GM12878 (cell line): ENCODE measurements at regions not wholly inside any gene's neighbourhood (a gene's known extent, or its start where the extent isn't known, plus 50 kb on each side); places are given as distances from the start of the nearest gene placed in this dataset.

ENCODE experiments used
- ATAC-seq: fragments of 200-7000 bp; cut with Tn5 transposase; 3 replicates; pipeline ENCODE4 v1.9.1; 2020; ENCODE audit warnings: mild to moderate bottlenecking, moderate library complexity
- BruUV-seq: library from RNA; stranded (reverse); fragments of 400-500 nt; replicated peaks from 2 replicates; lab custom pipeline; 2021; lab: Mats Ljungman, UMichigan
- CTCF ChIA-PET: fragments of 300-600 bp; sonication (Branson Sonifier 250); formaldehyde crosslinking; extraction: SDS; loops from one replicate; lab custom pipeline; 2021; ENCODE audit warnings: inconsistent platforms; lab: Yijun Ruan, JAX
- POLR2A ChIA-PET: fragments of 350-600 bp; formaldehyde crosslinking; extraction: SDS; loops from one replicate; lab custom pipeline; 2021; ENCODE audit warnings: inconsistent platforms; lab: Charles Lee
- RAD21 ChIA-PET: fragments of 300-600 bp; sonication (Branson Sonifier 250); formaldehyde crosslinking; loops from one replicate; lab custom pipeline; 2023; ENCODE audit warnings: antibody characterized with exemption; ENCODE audit not compliant: unreplicated experiment; lab: Charles Lee
- SMC1A ChIA-PET: fragments of 300-600 bp; sonication (Branson Sonifier 250); formaldehyde crosslinking; loops from one replicate; lab custom pipeline; 2023; ENCODE audit not compliant: unreplicated experiment, uncharacterized antibody; lab: Charles Lee
- DNase-seq: peaks from one replicate; pipeline ENCODE4 v3.0.0-alpha.2; 2011; ENCODE audit warnings: low read depth, low spot score
- FAIRE-seq: peaks from 3 replicates; lab custom pipeline; 2011; peaks lifted over from hg19 to GRCh38; lab: Jason Lieb, UNC
- H2AFZ ChIP-seq: 2 replicates; pipeline ENCODE4 v1.6.0; 2011; ENCODE audit warnings: low read depth, low read length, control low read depth; ENCODE audit not compliant: control insufficient read depth
- H3K27ac ChIP-seq: 2 replicates; pipeline ENCODE4 v1.5.1; 2011; ENCODE audit warnings: control low read depth; ENCODE audit not compliant: control insufficient read depth, insufficient read depth
- H3K27me3 ChIP-seq, 2 experiments: replicated peaks in 1 of 2; 2 replicates each; pipeline versions ENCODE4 v1.6.0 to v1.6.1; 2011; ENCODE audit warnings: low read length in 1 of 2; ENCODE audit not compliant: control insufficient read depth in 2 of 2, insufficient read depth in 2 of 2
- H3K36me3 ChIP-seq, 2 experiments: 2 replicates each; pipeline ENCODE4 v1.5.1; 2011; ENCODE audit warnings: low read length in 1 of 2; ENCODE audit not compliant: control insufficient read depth in 2 of 2, insufficient read depth in 2 of 2
- H3K4me1 ChIP-seq: 2 replicates; pipeline ENCODE4 v1.6.1; 2011; ENCODE audit warnings: mild to moderate bottlenecking, low read length, moderate library complexity, mixed read lengths; ENCODE audit not compliant: control insufficient read depth, insufficient read depth
- H3K4me2 ChIP-seq: 2 replicates; pipeline ENCODE4 v1.6.0; 2011; ENCODE audit warnings: control low read depth; ENCODE audit not compliant: control insufficient read depth, insufficient read depth
- H3K4me3 ChIP-seq: fragments of 200-600 bp; sonication (generic); 2 replicates; pipeline ENCODE4 v1.5.1; 2016
- H3K79me2 ChIP-seq: 2 replicates; pipeline ENCODE4 v1.6.0; 2011; ENCODE audit warnings: low read length; ENCODE audit not compliant: control insufficient read depth, insufficient read depth
- H3K9ac ChIP-seq: 2 replicates; pipeline ENCODE4 v1.8.0; 2011; ENCODE audit warnings: low read length, control low read depth, mixed read lengths; ENCODE audit not compliant: control insufficient read depth, insufficient read depth
- H3K9me3 ChIP-seq: replicated peaks from 3 replicates; pipeline ENCODE4 v1.5.1; 2011; ENCODE audit warnings: mild to moderate bottlenecking, low read length; ENCODE audit not compliant: control insufficient read depth, insufficient read depth
- H4K20me1 ChIP-seq: 2 replicates; pipeline ENCODE4 v1.6.0; 2011; ENCODE audit not compliant: control insufficient read depth, insufficient read depth
- BCL11A ChIP-seq: IDR thresholded peaks from 2 replicates; pipeline ENCODE4 v1.6.1; 2011; ENCODE audit warnings: low read depth, low read length
- CREB1 ChIP-seq: IDR thresholded peaks from 2 replicates; pipeline ENCODE4 v1.6.1; 2012; ENCODE audit warnings: low read depth, mild to moderate bottlenecking, inconsistent platforms
- CTCF ChIP-seq, 3 experiments: IDR thresholded peaks in 2 of 3; conservative IDR thresholded peaks in 1 of 3; 2 replicates each; pipeline ENCODE4 v1.5.1; 2011; ENCODE audit warnings: low read depth in 3 of 3, low read length in 3 of 3, mild to moderate bottlenecking in 3 of 3, control low read depth in 2 of 3, moderate library complexity in 2 of 3, inconsistent platforms in 1 of 3, mixed read lengths in 1 of 3; ENCODE audit not compliant: control insufficient read depth in 2 of 3, insufficient read depth in 1 of 3; ENCODE audit errors: extremely low read depth in 1 of 3
- EGR1 ChIP-seq, 2 experiments: IDR thresholded peaks; 1 replicate in 1 of 2; 2 replicates in 1 of 2; pipeline ENCODE4 v1.6.1; 2011 to 2012; ENCODE audit warnings: low read depth in 2 of 2, low read length in 2 of 2, borderline replicate concordance in 1 of 2, mild to moderate bottlenecking in 1 of 2, moderate library complexity in 1 of 2
- ETV6 ChIP-seq, 2 experiments: fragments of 450-650 bp in 1 of 2; IDR thresholded peaks in 1 of 2; conservative IDR thresholded peaks in 1 of 2; 2 replicates each; pipeline ENCODE4 v1.6.1; 2014; ENCODE audit warnings: antibody characterized with exemption in 1 of 2, borderline replicate concordance in 1 of 2, low read depth in 1 of 2, mild to moderate bottlenecking in 1 of 2, moderate library complexity in 1 of 2
- FOXM1 ChIP-seq: IDR thresholded peaks from 2 replicates; pipeline ENCODE4 v1.6.1; 2012; ENCODE audit warnings: low read depth, mild to moderate bottlenecking, inconsistent platforms, low read length, moderate library complexity
- GABPA ChIP-seq: IDR thresholded peaks from 2 replicates; pipeline ENCODE4 v1.6.1; 2014; ENCODE audit warnings: antibody characterized with exemption, low read depth, mild to moderate bottlenecking, inconsistent platforms
- HSF1 ChIP-seq: fragments of 150-350 bp; IDR thresholded peaks from 2 replicates; pipeline ENCODE4 v1.6.1; 2014; ENCODE audit warnings: mild to moderate bottlenecking, low read depth, low read length
- MEF2A ChIP-seq: IDR thresholded peaks from 2 replicates; pipeline ENCODE4 v1.6.1; 2011; ENCODE audit warnings: low read depth, mild to moderate bottlenecking, low read length, moderate library complexity; ENCODE audit not compliant: insufficient read depth
- NR2C1 ChIP-seq: fragments of 450-650 bp; IDR thresholded peaks from 2 replicates; pipeline ENCODE4 v1.6.1; 2017; ENCODE audit warnings: antibody characterized with exemption, mild to moderate bottlenecking, moderate library complexity
- PRDM15 ChIP-seq: fragments of 450-650 bp; formaldehyde crosslinking; IDR thresholded peaks from 2 replicates; pipeline ENCODE4 v1.4.0; 2020; ENCODE audit warnings: mild to moderate bottlenecking, moderate library complexity
- RBBP5 ChIP-seq: fragments of 200-600 bp; sonication (generic); conservative IDR thresholded peaks from 2 replicates; pipeline ENCODE4 v1.6.1; 2016
- RELB ChIP-seq: fragments of 450-650 bp; IDR thresholded peaks from 2 replicates; pipeline ENCODE4 v1.6.1; 2017; ENCODE audit warnings: low read depth, mild to moderate bottlenecking, moderate library complexity
- SRF ChIP-seq, 2 experiments: IDR thresholded peaks; 2 replicates each; pipeline ENCODE4 v1.6.1; 2011; ENCODE audit warnings: low read depth in 2 of 2, low read length in 2 of 2, mild to moderate bottlenecking in 1 of 2, moderate library complexity in 1 of 2
- WGBS: methylation state at CpG from one replicate; pipeline ENCODE4 v1.1.6; 2016; ENCODE audit warnings: low lambda C conversion rate; ENCODE audit not compliant: insufficient replicate concordance, insufficient coverage; ENCODE audit errors: missing lambda C conversion rate; 5-methylcytosine and 5-hydroxymethylcytosine counted together
- in situ Hi-C: fragments of 300-500 bp; cut with MboI; formaldehyde crosslinking; loops from 9 replicates; pipeline ENCODE4 v1.14.3; 2018; ENCODE audit warnings: mixed read lengths
- intact Hi-C: fragments of 100-400 bp; cut with micrococcal nuclease; formaldehyde crosslinking; loops from one replicate; pipeline ENCODE4 v1.14.2; 2022; ENCODE audit not compliant: unreplicated experiment

GRCh38 chr18:77366067-77366719, 116.5 kb downstream of the GALR1 start:
- no TSS peak for BruUV-seq
- CTCF ChIA-PET: interaction anchor here (1.0 kb wide), 1 partner anchor 564 kb away, joined by 3 read pairs; no protein-coding TSS in a partner anchor
- no peak for DNase-seq
- Histone ChIP-seq H3K79me2 (no peaks in the 10 kb centered on the region), H4K20me1 (no peaks in the 10 kb centered on the region), H3K4me1 (no peaks in the 10 kb centered on the region), H3K9ac (no peak overlapping the region), H3K9me3 (peaks cover 4% of the 10 kb centered on the region; the same call in 2 of the 3 replicates), H2AFZ (no peak overlapping the region), H3K4me3 (no peak overlapping the region), H3K27ac (no peak overlapping the region), H3K4me2 (no peak overlapping the region), H3K27me3 (no peaks in the 10 kb centered on the region; a peak in 1 of 4 replicates), H3K36me3 (no peaks in the 10 kb centered on the region)
- SMC1A ChIA-PET: no interaction called here
- ATAC-seq: no peak
- intact Hi-C loops: no loop called here
- RAD21 ChIA-PET: no interaction called here
- FAIRE-seq: no peak
- POLR2A ChIA-PET: no interaction called here
- in situ Hi-C loops: no loop called here
- 35% methylated on average over 11 of the region's 11 CpGs for WGBS
- TF ChIP-seq MEF2A: no peak
- no peak for TF ChIP-seq NR2C1
- no peak for TF ChIP-seq EGR1 (IDR thresholded peaks at IDR 0.05; ENCODE audit: borderline replicate concordance in 1 of 2, low read depth in 2 of 2, low read length in 2 of 2)
- no peak for TF ChIP-seq FOXM1
- no peak for TF ChIP-seq HSF1
- no peak for TF ChIP-seq CREB1
- TF ChIP-seq RELB: no peak
- TF ChIP-seq SRF (IDR thresholded peaks at IDR 0.05; ENCODE audit: low read depth in 2 of 2, low read length in 2 of 2): no peak
- TF ChIP-seq ETV6 (conservative IDR thresholded peaks at IDR 0.05 in 1 of 2, IDR thresholded peaks at IDR 0.05 in 1 of 2; ENCODE audit: borderline replicate concordance in 1 of 2, low read depth in 1 of 2): no peak
- no peak for TF ChIP-seq CTCF (IDR thresholded peaks at IDR 0.05 in 2 of 3, conservative IDR thresholded peaks at IDR 0.05 in 1 of 3; ENCODE audit: control insufficient read depth in 2 of 3, extremely low read depth in 1 of 3, insufficient read depth in 1 of 3, low read depth in 3 of 3, low read length in 3 of 3)
- no peak for TF ChIP-seq GABPA
- no peak for TF ChIP-seq PRDM15 (CRISPR knock-in tag)
- TF ChIP-seq BCL11A: no peak
- TF ChIP-seq RBBP5: no peak
